ENCODE measurements at regions not wholly inside any gene's neighbourhood (a gene's known extent, or its start where the extent isn't known, plus 50 kb on each side); places are given as distances from the start of the nearest gene placed in this dataset.

DNA sequence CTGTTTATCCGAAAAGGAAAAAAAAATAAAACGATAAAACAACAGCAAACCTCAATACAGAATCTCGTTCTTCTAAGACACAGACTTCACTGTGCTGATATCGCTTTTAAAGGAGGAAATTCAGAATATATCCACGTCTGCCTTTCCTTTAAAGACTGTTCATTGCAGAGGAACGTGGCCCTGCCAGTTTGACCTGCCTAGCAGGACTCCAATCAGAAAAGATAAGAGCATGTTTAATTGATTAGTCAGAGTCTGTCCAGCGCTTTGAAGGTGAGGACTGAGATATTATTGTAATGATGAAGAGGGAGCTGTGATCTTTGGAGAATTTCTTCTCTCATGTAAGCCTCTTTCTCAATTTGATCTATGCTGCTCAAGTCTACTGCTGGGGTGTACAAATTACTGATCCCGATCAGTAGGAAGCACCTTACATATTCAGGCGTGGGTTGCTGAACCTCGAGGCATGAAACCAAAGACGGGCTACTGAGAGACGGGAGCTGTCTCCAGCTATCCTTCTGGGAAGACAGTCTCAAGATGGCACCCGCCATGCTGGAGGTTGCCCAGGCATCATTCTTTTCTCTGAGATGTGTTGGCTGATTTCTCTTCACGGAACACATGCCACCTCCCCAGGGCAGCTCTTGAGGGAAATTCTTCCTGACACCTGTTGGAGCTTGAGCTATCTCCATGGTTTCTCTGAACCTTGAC is 146.1 kb downstream of the SHOX start:
- Histone ChIP-seq H3K4me2 (ENCODE audit: control insufficient read depth, insufficient read depth) (no peak overlapping the region), H3K9me3 (replicated peaks; ENCODE audit: control insufficient read depth, insufficient read depth, low read length) (no peaks in the 10 kb centered on the region; the same call in 2 of the 3 replicates), H3K36me3 (ENCODE audit: control insufficient read depth in 2 of 2, insufficient read depth in 2 of 2, low read length in 1 of 2) (no peaks in the 10 kb centered on the region), H3K9ac (ENCODE audit: control insufficient read depth, insufficient read depth, low read length) (no peak overlapping the region), H4K20me1 (ENCODE audit: control insufficient read depth, insufficient read depth) (no peaks in the 10 kb centered on the region), H2AFZ (ENCODE audit: control insufficient read depth, low read depth, low read length) (no peak overlapping the region), H3K4me1 (ENCODE audit: control insufficient read depth, insufficient read depth, low read length) (no peaks in the 10 kb centered on the region), H3K79me2 (ENCODE audit: control insufficient read depth, insufficient read depth, low read length) (no peaks in the 10 kb centered on the region), H3K4me3 (no peak overlapping the region), H3K27ac (ENCODE audit: control insufficient read depth, insufficient read depth) (no peak overlapping the region), H3K27me3 (replicated peaks in 1 of 2; ENCODE audit: control insufficient read depth in 2 of 2, insufficient read depth in 2 of 2, low read length in 1 of 2) (no peaks in the 10 kb centered on the region)
- intact Hi-C loops (cut with micrococcal nuclease; ENCODE audit: unreplicated experiment) (no loop called here), in situ Hi-C loops (cut with MboI) (no loop called here)
- SMC1A ChIA-PET (ENCODE audit: uncharacterized antibody, unreplicated experiment): no interaction called here
- ATAC-seq (no peak), DNase-seq (ENCODE audit: low read depth, low spot score) (no peak), FAIRE-seq (no peak)
- RAD21 ChIA-PET (ENCODE audit: unreplicated experiment): no interaction called here
- WGBS (ENCODE audit: insufficient coverage, insufficient replicate concordance, low lambda C conversion rate, missing lambda C conversion rate): 35% methylated on average over 14 of the region's 14 CpGs
- no peak for TF ChIP-seq STAT3 (IDR thresholded peaks at IDR 0.05; ENCODE audit: low read depth, low read length)
- no peak for TF ChIP-seq REST (IDR thresholded peaks at IDR 0.05; ENCODE audit: low read depth, low read length)
- TF ChIP-seq HSF1 (IDR thresholded peaks at IDR 0.05; ENCODE audit: low read depth, low read length): no peak
- TF ChIP-seq POLR2A (IDR thresholded peaks at IDR 0.05; ENCODE audit: low read depth, low read length): no peak
- TF ChIP-seq EED (IDR thresholded peaks at IDR 0.05; ENCODE audit: low read depth): no peak
- TF ChIP-seq ZBTB11 (CRISPR knock-in tag; IDR thresholded peaks at IDR 0.05): no peak
- TF ChIP-seq ZNF622 (IDR thresholded peaks at IDR 0.05): no peak
- no TSS peak for BruUV-seq (replicated peaks)
- POLR2A ChIA-PET: no interaction called here
- CTCF ChIA-PET: no interaction called here
